ENCODE measurements at regions not wholly inside any gene's neighbourhood (a gene's known extent, or its start where the extent isn't known, plus 50 kb on each side); places are given as distances from the start of the nearest gene placed in this dataset.

DNA sequence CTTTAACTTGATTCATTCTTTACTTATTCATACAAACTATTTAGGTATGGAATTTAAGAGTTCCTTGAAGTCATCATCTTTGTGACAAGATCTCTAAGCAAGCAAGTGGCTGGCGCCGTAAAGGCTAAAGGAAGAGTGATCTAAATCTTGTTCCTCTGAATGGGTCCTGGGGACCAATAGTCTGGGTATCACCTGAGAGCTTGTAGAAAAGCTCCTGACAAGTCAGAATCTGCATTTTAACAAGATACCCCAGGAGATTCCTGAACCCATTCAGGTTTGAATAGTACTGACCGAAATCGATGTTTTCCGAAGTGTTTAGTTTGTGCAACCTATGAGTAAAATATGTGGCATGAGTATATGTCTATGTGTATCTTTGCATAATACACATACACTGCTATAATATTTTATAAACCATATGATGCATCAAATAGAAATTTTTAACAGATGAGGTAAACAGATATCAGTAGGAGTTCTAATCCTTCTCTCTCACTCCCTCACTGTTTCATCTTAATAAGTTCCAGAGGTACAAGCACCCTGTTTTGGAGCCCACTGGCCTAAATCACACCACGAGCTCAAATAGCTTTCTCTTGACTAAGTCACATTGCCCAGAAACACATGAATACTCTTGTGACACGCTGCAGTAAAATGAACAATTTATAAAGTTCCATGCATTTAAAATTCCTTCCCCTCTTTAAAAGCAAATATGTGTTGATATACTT, 170.0 kb downstream of the RELL1 start:
- Histone ChIP-seq H4K20me1 (ENCODE audit: control insufficient read depth, extremely low read depth, insufficient read depth, low read length) (no peaks in the 10 kb centered on the region), H3K4me1 (ENCODE audit: control insufficient read depth, extremely low read depth, insufficient read depth, low read length) (no peaks in the 10 kb centered on the region)
- TF ChIP-seq EZH2 (IDR thresholded peaks at IDR 0.05; ENCODE audit: low read length) (no peak), CTCF (optimal IDR thresholded peaks at IDR 0.05 in 1 of 3, IDR thresholded peaks at IDR 0.05 in 1 of 3, conservative IDR thresholded peaks at IDR 0.05 in 1 of 3; ENCODE audit: extremely low read depth in 1 of 3, insufficient read depth in 2 of 3, low read length in 3 of 3) (no peak)

GRCh38 chr4:37510626-37511025, 175.6 kb downstream of the RELL1 start:
- Histone ChIP-seq H3K4me3 (ENCODE audit: control insufficient read depth in 2 of 3, extremely low read depth in 1 of 3, insufficient read depth in 2 of 3, low read depth in 1 of 3, low read length in 3 of 3) (no peak overlapping the region), H4K20me1 (ENCODE audit: control insufficient read depth, extremely low read depth, insufficient read depth, low read length) (no peaks in the 10 kb centered on the region), H3K9me3 (ENCODE audit: control insufficient read depth, low read depth, low read length) (no peaks in the 10 kb centered on the region), H3K79me2 (ENCODE audit: control insufficient read depth, insufficient read depth, low read length) (no peaks in the 10 kb centered on the region), H3K4me2 (ENCODE audit: control insufficient read depth, extremely low read depth, insufficient read depth, low read depth, low read length) (no peak overlapping the region), H2AFZ (ENCODE audit: control insufficient read depth, low read length) (no peak overlapping the region), H3K27ac (ENCODE audit: control insufficient read depth, insufficient read depth, low read length) (no peak overlapping the region), H3K36me3 (ENCODE audit: control insufficient read depth in 2 of 2, extremely low read depth in 1 of 2, insufficient read depth in 2 of 2, low read length in 2 of 2) (no peaks in the 10 kb centered on the region), H3K27me3 (ENCODE audit: control insufficient read depth, extremely low read depth, insufficient read depth, low read length) (no peaks in the 10 kb centered on the region), H3K4me1 (ENCODE audit: control insufficient read depth, extremely low read depth, insufficient read depth, low read length) (no peaks in the 10 kb centered on the region), H3K9ac (ENCODE audit: control insufficient read depth, extremely low read depth, insufficient read depth, low read length) (no peak overlapping the region), H3K9me1 (ENCODE audit: control insufficient read depth, extremely low read depth, insufficient read depth, low read length) (no peaks in the 10 kb centered on the region)
- no peak for FAIRE-seq
- no peak for DNase-seq (ENCODE audit: low read depth, low spot score)
- TF ChIP-seq CTCF (optimal IDR thresholded peaks at IDR 0.05 in 1 of 3, IDR thresholded peaks at IDR 0.05 in 1 of 3, conservative IDR thresholded peaks at IDR 0.05 in 1 of 3; ENCODE audit: extremely low read depth in 1 of 3, insufficient read depth in 2 of 3, low read length in 3 of 3) (no peak), EZH2 (IDR thresholded peaks at IDR 0.05; ENCODE audit: low read length) (no peak)
- dilution Hi-C loops (cut with MboI; ENCODE audit: extremely low pct_ligation_motif_present, low sequenced_read_pairs), result no loop called here

More for the DNA sequence above, 170.0 kb downstream of the RELL1 start:
- DNase-seq (ENCODE audit: low read depth, low spot score) (no peak), FAIRE-seq (no peak)
- Histone ChIP-seq H3K36me3 (ENCODE audit: control insufficient read depth in 2 of 2, extremely low read depth in 1 of 2, insufficient read depth in 2 of 2, low read length in 2 of 2) (no peaks in the 10 kb centered on the region), H3K27ac (ENCODE audit: control insufficient read depth, insufficient read depth, low read length) (no peak overlapping the region), H3K4me2 (ENCODE audit: control insufficient read depth, extremely low read depth, insufficient read depth, low read depth, low read length) (no peak overlapping the region), H3K9ac (ENCODE audit: control insufficient read depth, extremely low read depth, insufficient read depth, low read length) (no peak overlapping the region), H3K27me3 (ENCODE audit: control insufficient read depth, extremely low read depth, insufficient read depth, low read length) (no peaks in the 10 kb centered on the region), H3K4me3 (ENCODE audit: control insufficient read depth in 2 of 3, extremely low read depth in 1 of 3, insufficient read depth in 2 of 3, low read depth in 1 of 3, low read length in 3 of 3) (no peak overlapping the region), H3K9me1 (ENCODE audit: control insufficient read depth, extremely low read depth, insufficient read depth, low read length) (no peaks in the 10 kb centered on the region), H2AFZ (ENCODE audit: control insufficient read depth, low read length) (no peak overlapping the region), H3K79me2 (ENCODE audit: control insufficient read depth, insufficient read depth, low read length) (no peaks in the 10 kb centered on the region), H3K9me3 (ENCODE audit: control insufficient read depth, low read depth, low read length) (no peaks in the 10 kb centered on the region)
- dilution Hi-C loops (cut with MboI; ENCODE audit: extremely low pct_ligation_motif_present, low sequenced_read_pairs), result no loop called here
